CD14-positive monocyte (primary cell): ENCODE measurements at regions not wholly inside any gene's neighbourhood (a gene's known extent, or its start where the extent isn't known, plus 50 kb on each side); places are given as distances from the start of the nearest gene placed in this dataset.

Source experiments
- DNase-seq, 3 donors: peaks; one replicate each; pipeline ENCODE4 v3.0.0-alpha.2; 2011 to 2022
- H2AFZ ChIP-seq: 2 replicates; pipeline ENCODE4 v1.6.0; 2012; ENCODE audit warnings: mild to moderate bottlenecking, low read depth, low read length, inconsistent platforms; ENCODE audit not compliant: insufficient read depth, poor library complexity, severe bottlenecking
- H3K27ac ChIP-seq, 2 donors: 1 replicate in 1 of 2; 2 replicates in 1 of 2; pipeline ENCODE4 v1.5.1; 2012 to 2013; ENCODE audit warnings: low read length in 2 of 2, control low read depth in 1 of 2, inconsistent platforms in 1 of 2, low read depth in 1 of 2, mild to moderate bottlenecking in 1 of 2
- H3K27me3 ChIP-seq, 2 donors: one replicate each; pipeline versions ENCODE4 v1.6.0 to v1.6.1; 2011 to 2013; ENCODE audit warnings: low read length in 2 of 2; ENCODE audit not compliant: control insufficient read depth in 2 of 2, insufficient read depth in 2 of 2
- H3K36me3 ChIP-seq, 2 donors: replicated peaks in 1 of 2; 1 replicate in 1 of 2; 2 replicates in 1 of 2; pipeline versions ENCODE4 v1.5.1 to v1.6.1; 2012 to 2013; ENCODE audit warnings: low read length in 2 of 2, control low read depth in 1 of 2, inconsistent platforms in 1 of 2, mild to moderate bottlenecking in 1 of 2; ENCODE audit not compliant: insufficient read depth in 2 of 2, control insufficient read depth in 1 of 2
- H3K4me1 ChIP-seq, 2 donors: 1 replicate in 1 of 2; 2 replicates in 1 of 2; pipeline versions ENCODE4 v1.5.1 to v1.6.1; 2012 to 2013; ENCODE audit warnings: low read length in 2 of 2, control low read depth in 1 of 2, inconsistent platforms in 1 of 2, mild to moderate bottlenecking in 1 of 2, moderate library complexity in 1 of 2; ENCODE audit not compliant: insufficient read depth in 2 of 2, control insufficient read depth in 1 of 2
- H3K4me2 ChIP-seq: replicated peaks from 2 replicates; pipeline ENCODE3; 2012; ENCODE audit warnings: low read length, moderate library complexity, mild to moderate bottlenecking; ENCODE audit not compliant: poor library complexity, severe bottlenecking; ENCODE audit errors: extremely low read depth
- H3K4me3 ChIP-seq, 3 experiments: fragments of 200-600 bp in 1 of 3; sonication (generic) in 1 of 3; replicated peaks in 1 of 3; 1 replicate in 2 of 3; 2 replicates in 1 of 3; pipeline ENCODE4 v1.5.1; 2011 to 2013; ENCODE audit warnings: low read length in 3 of 3, mild to moderate bottlenecking in 3 of 3, control low read depth in 2 of 3, low read depth in 2 of 3, inconsistent platforms in 1 of 3, moderate library complexity in 1 of 3
- H3K79me2 ChIP-seq: 2 replicates; pipeline ENCODE4 v1.6.0; 2012; ENCODE audit warnings: mild to moderate bottlenecking, control low read depth, inconsistent platforms, low read length, moderate library complexity; ENCODE audit not compliant: insufficient read depth
- H3K9ac ChIP-seq: 2 replicates; pipeline ENCODE4 v1.6.0; 2017; ENCODE audit warnings: low read length, mild to moderate bottlenecking; ENCODE audit not compliant: insufficient read depth, poor library complexity, severe bottlenecking
- H3K9me3 ChIP-seq, 2 donors: replicated peaks in 1 of 2; 1 replicate in 1 of 2; 2 replicates in 1 of 2; pipeline versions ENCODE4 v1.5.1 to v1.6.1; 2012 to 2013; ENCODE audit warnings: low read length in 2 of 2, control low read depth in 1 of 2; ENCODE audit not compliant: control insufficient read depth in 1 of 2, insufficient read depth in 1 of 2
- H4K20me1 ChIP-seq: 2 replicates; pipeline ENCODE4 v1.6.0; 2012; ENCODE audit warnings: mild to moderate bottlenecking, low read length, control low read depth, moderate library complexity; ENCODE audit not compliant: insufficient read depth
- H3K27ac Mint-ChIP-seq, 7 donors: one replicate each; pipeline ENCODE4 v1.8.0; 2020; ENCODE audit warnings: mild to moderate bottlenecking in 7 of 7, mixed read lengths in 7 of 7, moderate library complexity in 6 of 7, inconsistent platforms in 2 of 7
- H3K27me3 Mint-ChIP-seq, 3 donors: one replicate each; pipeline ENCODE4 v1.8.0; 2021 to 2022; ENCODE audit warnings: low read depth in 3 of 3, mild to moderate bottlenecking in 3 of 3, mixed read lengths in 3 of 3, moderate library complexity in 3 of 3, inconsistent platforms in 1 of 3
- H3K36me3 Mint-ChIP-seq, 2 donors: one replicate each; pipeline ENCODE4 v1.8.0; 2020; ENCODE audit warnings: mixed read lengths in 2 of 2, inconsistent platforms in 1 of 2, mild to moderate bottlenecking in 1 of 2
- H3K4me1 Mint-ChIP-seq: one replicate; pipeline ENCODE4 v1.8.0; 2020; ENCODE audit warnings: mild to moderate bottlenecking, mixed read lengths
- H3K4me3 Mint-ChIP-seq, 2 donors: one replicate each; pipeline ENCODE4 v1.8.0; 2020; ENCODE audit warnings: mild to moderate bottlenecking in 2 of 2, mixed read lengths in 2 of 2, moderate library complexity in 1 of 2
- H3K9me3 Mint-ChIP-seq, 7 donors: one replicate each; pipeline ENCODE4 v1.8.0; 2020 to 2022; ENCODE audit warnings: mixed read lengths in 7 of 7, mild to moderate bottlenecking in 6 of 7, moderate library complexity in 6 of 7, inconsistent platforms in 2 of 7
- WGBS: methylation state at CpG from one replicate; pipeline ENCODE4 v1.1.5; 2013; ENCODE audit warnings: missing lambda C conversion rate; ENCODE audit not compliant: insufficient coverage; 5-methylcytosine and 5-hydroxymethylcytosine counted together
- intact Hi-C, 2 donors: fragments of 100-400 bp; cut with micrococcal nuclease; formaldehyde crosslinking; loops; one replicate each; pipeline versions ENCODE4 v1.15.0 to v1.15.1; 2023
- TF ChIP-seq, protein P1 (sequence below): fragments of 200-600 bp; IDR thresholded peaks from one replicate; pipeline ENCODE4 v1.8.0; 2022; ENCODE audit warnings: antibody characterized with exemption, mild to moderate bottlenecking

DNA sequence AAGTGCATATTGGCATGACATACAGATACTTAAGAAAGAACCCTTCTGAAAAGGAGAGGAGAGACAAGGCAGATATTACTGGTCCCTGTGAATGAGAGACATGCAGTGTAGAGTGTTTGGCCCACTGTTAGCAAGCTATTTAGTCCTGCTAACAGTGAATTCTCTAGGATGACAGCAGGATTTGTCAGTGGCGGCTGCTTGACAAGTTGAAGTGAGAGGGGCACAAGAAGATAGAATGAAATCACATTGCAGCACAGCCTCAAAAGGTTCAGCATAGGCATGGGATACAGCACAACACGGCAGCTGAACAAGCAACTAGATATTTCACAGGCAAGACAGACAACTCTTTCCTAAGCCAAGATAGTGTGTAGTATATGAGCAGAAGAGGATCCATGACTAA is 407.9 kb downstream of the PLA2G4A start:
- WGBS, result no CpG with 5 or more reads among the region's 2 CpGs
- H3K9me3 Mint-ChIP-seq, result peaks cover 0 to 2% (median 0%) of the 10 kb centered on the region in 7 donors

DNA sequence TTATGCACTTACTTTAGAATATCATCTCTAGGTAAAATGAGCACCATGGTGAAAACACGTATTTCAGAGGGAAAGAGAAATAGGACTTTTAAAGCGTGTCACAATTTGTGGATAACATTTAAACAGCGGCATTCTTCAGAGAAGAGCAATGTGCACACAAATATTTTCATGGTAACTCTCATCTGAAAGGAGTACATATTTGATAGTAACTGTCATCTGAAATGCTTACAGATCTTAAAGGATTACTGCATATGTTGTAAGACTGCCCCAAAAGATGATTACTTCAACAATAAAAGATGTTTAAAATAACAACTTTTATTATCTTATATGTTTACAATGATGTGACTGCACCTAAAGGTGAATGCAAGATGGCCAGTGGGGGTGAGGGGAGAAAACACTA is 408.8 kb downstream of the PLA2G4A start:
- H4K20me1 ChIP-seq, result no peaks in the 10 kb centered on the region
- no peaks in the 10 kb centered on the region for H3K79me2 ChIP-seq
- Mint-ChIP-seq H3K4me1 (no peaks in the 10 kb centered on the region), H3K4me3 (no peak overlapping the region), H3K27me3 (no peaks in the 10 kb centered on the region), H3K9me3 (peaks cover 0 to 2% (median 0%) of the 10 kb centered on the region in 7 donors), H3K36me3 (no peaks in the 10 kb centered on the region), H3K27ac (no peak overlapping the region)
- H3K4me2 ChIP-seq, result no peak overlapping the region
- H2AFZ ChIP-seq, result no peak overlapping the region
- H3K4me1 ChIP-seq, result no peaks in the 10 kb centered on the region
- no peak overlapping the region for H3K27ac ChIP-seq
- H3K27me3 ChIP-seq, result no peaks in the 10 kb centered on the region
- no peaks in the 10 kb centered on the region for H3K36me3 ChIP-seq
- TF ChIP-seq, protein P1, sequence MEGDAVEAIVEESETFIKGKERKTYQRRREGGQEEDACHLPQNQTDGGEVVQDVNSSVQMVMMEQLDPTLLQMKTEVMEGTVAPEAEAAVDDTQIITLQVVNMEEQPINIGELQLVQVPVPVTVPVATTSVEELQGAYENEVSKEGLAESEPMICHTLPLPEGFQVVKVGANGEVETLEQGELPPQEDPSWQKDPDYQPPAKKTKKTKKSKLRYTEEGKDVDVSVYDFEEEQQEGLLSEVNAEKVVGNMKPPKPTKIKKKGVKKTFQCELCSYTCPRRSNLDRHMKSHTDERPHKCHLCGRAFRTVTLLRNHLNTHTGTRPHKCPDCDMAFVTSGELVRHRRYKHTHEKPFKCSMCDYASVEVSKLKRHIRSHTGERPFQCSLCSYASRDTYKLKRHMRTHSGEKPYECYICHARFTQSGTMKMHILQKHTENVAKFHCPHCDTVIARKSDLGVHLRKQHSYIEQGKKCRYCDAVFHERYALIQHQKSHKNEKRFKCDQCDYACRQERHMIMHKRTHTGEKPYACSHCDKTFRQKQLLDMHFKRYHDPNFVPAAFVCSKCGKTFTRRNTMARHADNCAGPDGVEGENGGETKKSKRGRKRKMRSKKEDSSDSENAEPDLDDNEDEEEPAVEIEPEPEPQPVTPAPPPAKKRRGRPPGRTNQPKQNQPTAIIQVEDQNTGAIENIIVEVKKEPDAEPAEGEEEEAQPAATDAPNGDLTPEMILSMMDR, result no peak
- DNase-seq, result no peak
- WGBS, result 75% methylated on average over 2 of the region's 3 CpGs
- no peaks in the 10 kb centered on the region for H3K9me3 ChIP-seq
- H3K4me3 ChIP-seq, result no peak overlapping the region
- intact Hi-C loops, result no loop called here
- H3K9ac ChIP-seq, result no peak overlapping the region

More for the DNA sequence above, 407.9 kb downstream of the PLA2G4A start:
- Histone ChIP-seq H3K27ac (no peak overlapping the region), H3K9ac (no peak overlapping the region), H3K4me2 (no peak overlapping the region), H3K4me3 (no peak overlapping the region), H3K27me3 (no peaks in the 10 kb centered on the region), H3K9me3 (no peaks in the 10 kb centered on the region), H3K36me3 (no peaks in the 10 kb centered on the region), H2AFZ (no peak overlapping the region), H4K20me1 (no peaks in the 10 kb centered on the region), H3K4me1 (no peaks in the 10 kb centered on the region), H3K79me2 (no peaks in the 10 kb centered on the region)
- Mint-ChIP-seq H3K4me3 (no peak overlapping the region), H3K36me3 (no peaks in the 10 kb centered on the region), H3K27ac (no peak overlapping the region), H3K27me3 (no peaks in the 10 kb centered on the region), H3K4me1 (no peaks in the 10 kb centered on the region)
- no peak for DNase-seq
- TF ChIP-seq, protein P1, result no peak
- intact Hi-C loops, result no loop called here
